BLaER1 treated with 17β-estradiol and CSF1 and Interleukin-3, amounts not matched to agents 10 nM and 100 nM (cell line): ENCODE measurements at regions not wholly inside any gene's neighbourhood (a gene's known extent, or its start where the extent isn't known, plus 50 kb on each side); places are given as distances from the start of the nearest gene placed in this dataset.

Source experiments
- H3K27ac ChIP-seq, 11 experiments: shearing (Covaris generic); formaldehyde crosslinking; 2 replicates each; pipeline ENCODE4 v1.8.1; 2022
- H3K27me3 ChIP-seq, 11 experiments: shearing (Covaris generic); formaldehyde crosslinking; 2 replicates each; pipeline ENCODE4 v1.8.1; 2022
- H3K36me3 ChIP-seq, 11 experiments: shearing (Covaris generic); formaldehyde crosslinking; 2 replicates each; pipeline ENCODE4 v1.8.1; 2022
- H3K4me1 ChIP-seq, 10 experiments: shearing (Covaris generic); formaldehyde crosslinking; 2 replicates each; pipeline ENCODE4 v1.8.1; 2022
- H3K4me2 ChIP-seq, 11 experiments: shearing (Covaris generic); formaldehyde crosslinking; 2 replicates each; pipeline ENCODE4 v1.8.1; 2022
- H3K4me3 ChIP-seq, 10 experiments: shearing (Covaris generic); formaldehyde crosslinking; 2 replicates each; pipeline ENCODE4 v1.8.1; 2022
- H3K9ac ChIP-seq, 11 experiments: shearing (Covaris generic); formaldehyde crosslinking; 2 replicates each; pipeline ENCODE4 v1.8.1; 2022
- H3K9me3 ChIP-seq, 11 experiments: shearing (Covaris generic); formaldehyde crosslinking; replicated peaks in 1 of 11; 2 replicates each; pipeline ENCODE4 v1.8.1; 2022
- H4K20me1 ChIP-seq, 11 experiments: shearing (Covaris generic); formaldehyde crosslinking; 2 replicates each; pipeline ENCODE4 v1.8.1; 2022
- Cebpa-rat ChIP-seq, 11 experiments: shearing (Covaris generic); IDR thresholded peaks; 2 replicates each; pipeline ENCODE4 v1.8.1; 2022

- Histone ChIP-seq H3K27me3 (no peaks in the 10 kb centered on the region), H3K4me1 (no peaks in the 10 kb centered on the region), H3K27ac (no peak overlapping the region), H4K20me1 (no peaks in the 10 kb centered on the region), H3K4me2 (no peak overlapping the region), H3K9me3 (peaks cover 0 to 4% (median 0%) of the 10 kb centered on the region in 11 experiments; a peak in 3 of 22 replicates), H3K36me3 (no peaks in the 10 kb centered on the region), H3K4me3 (no peak overlapping the region), H3K9ac (no peak overlapping the region)
- no peak for TF ChIP-seq Cebpa-rat (IDR thresholded peaks at IDR 0.05)
These were observed 319.9 kb downstream of the CMPK2 start for GRCh38 chr2:6545795-6546194.

- H3K36me3 ChIP-seq: no peaks in the 10 kb centered on the region
- no peak overlapping the region for H3K27ac ChIP-seq
- no peak overlapping the region for H3K4me3 ChIP-seq
- H3K27me3 ChIP-seq: no peaks in the 10 kb centered on the region
- H3K4me1 ChIP-seq: peaks cover 0 to 9% (median 0%) of the 10 kb centered on the region in 10 experiments; a peak in 5 of 20 replicates
- TF ChIP-seq Cebpa-rat (IDR thresholded peaks at IDR 0.05): no peak
- H3K4me2 ChIP-seq: no peak overlapping the region
- no peak overlapping the region for H3K9ac ChIP-seq
- H3K9me3 ChIP-seq: peaks cover 0 to 15% (median 7%) of the 10 kb centered on the region in 11 experiments; a peak in 6 of 22 replicates
- H4K20me1 ChIP-seq: no peaks in the 10 kb centered on the region
These were observed 311.2 kb downstream of the CMPK2 start for GRCh38 chr2:6554466-6554865.

- Histone ChIP-seq H3K4me1 (peaks cover 0 to 9% (median 0%) of the 10 kb centered on the region in 10 experiments; a peak in 5 of 20 replicates), H3K4me2 (peak overlapping the region in 3 of 11 experiments; percentile 1 to 55 (median 38); a peak in 3 of 22 replicates), H3K9ac (no peak overlapping the region), H3K27me3 (no peaks in the 10 kb centered on the region), H3K36me3 (no peaks in the 10 kb centered on the region), H3K9me3 (peaks cover 0 to 3% (median 0%) of the 10 kb centered on the region in 11 experiments; a peak in 2 of 22 replicates), H3K27ac (no peak overlapping the region), H3K4me3 (no peak overlapping the region), H4K20me1 (no peaks in the 10 kb centered on the region)
- no peak for TF ChIP-seq Cebpa-rat (IDR thresholded peaks at IDR 0.05)
These were observed 309.0 kb downstream of the CMPK2 start for GRCh38 chr2:6556755-6557154.

GRCh38 chr2:6557737-6558136 is 308.0 kb downstream of the CMPK2 start:
- Histone ChIP-seq H3K4me3 (no peak overlapping the region), H3K9me3 (no peaks in the 10 kb centered on the region), H3K9ac (no peak overlapping the region), H3K27me3 (no peaks in the 10 kb centered on the region), H3K27ac (no peak overlapping the region), H3K4me2 (no peak overlapping the region), H3K36me3 (no peaks in the 10 kb centered on the region), H3K4me1 (peaks cover 0 to 9% (median 0%) of the 10 kb centered on the region in 10 experiments; a peak in 5 of 20 replicates), H4K20me1 (no peaks in the 10 kb centered on the region)
- TF ChIP-seq Cebpa-rat (IDR thresholded peaks at IDR 0.05): no peak

- Histone ChIP-seq H3K9ac (no peak overlapping the region), H3K27ac (no peak overlapping the region), H3K4me2 (no peak overlapping the region), H3K9me3 (no peaks in the 10 kb centered on the region), H3K27me3 (no peaks in the 10 kb centered on the region), H4K20me1 (no peaks in the 10 kb centered on the region), H3K4me3 (no peak overlapping the region), H3K4me1 (no peaks in the 10 kb centered on the region), H3K36me3 (no peaks in the 10 kb centered on the region)
- TF ChIP-seq Cebpa-rat (IDR thresholded peaks at IDR 0.05): no peak
These were observed 302.9 kb downstream of the CMPK2 start for GRCh38 chr2:6562771-6563170.

- Histone ChIP-seq H3K9ac (no peak overlapping the region), H3K4me3 (no peak overlapping the region)
These were observed 301.4 kb downstream of the CMPK2 start for GRCh38 chr2:6564326-6564725.

GRCh38 chr2:6574121-6574520 is 291.6 kb downstream of the CMPK2 start:
- Histone ChIP-seq H3K9me3 (no peaks in the 10 kb centered on the region), H3K4me2 (no peak overlapping the region), H3K4me3 (no peak overlapping the region), H4K20me1 (no peaks in the 10 kb centered on the region), H3K27me3 (no peaks in the 10 kb centered on the region), H3K4me1 (no peaks in the 10 kb centered on the region), H3K9ac (no peak overlapping the region), H3K27ac (no peak overlapping the region), H3K36me3 (no peaks in the 10 kb centered on the region)
- TF ChIP-seq Cebpa-rat (IDR thresholded peaks at IDR 0.05): no peak

More at GRCh38 chr2:6564326-6564725, 301.4 kb downstream of the CMPK2 start:
- Histone ChIP-seq H3K27me3 (no peaks in the 10 kb centered on the region), H3K36me3 (no peaks in the 10 kb centered on the region), H3K27ac (no peak overlapping the region), H3K4me2 (no peak overlapping the region), H3K9me3 (no peaks in the 10 kb centered on the region; a peak in 1 of 22 replicates), H3K4me1 (no peaks in the 10 kb centered on the region), H4K20me1 (no peaks in the 10 kb centered on the region)
- no peak for TF ChIP-seq Cebpa-rat (IDR thresholded peaks at IDR 0.05)

- Histone ChIP-seq H3K27me3 (no peaks in the 10 kb centered on the region), H3K9me3 (no peaks in the 10 kb centered on the region), H3K4me3 (no peak overlapping the region), H3K4me2 (no peak overlapping the region), H4K20me1 (no peaks in the 10 kb centered on the region), H3K9ac (no peak overlapping the region), H3K4me1 (peaks cover 0 to 15% (median 11%) of the 10 kb centered on the region in 10 experiments; a peak in 15 of 20 replicates), H3K27ac (no peak overlapping the region), H3K36me3 (no peaks in the 10 kb centered on the region)
- no peak for TF ChIP-seq Cebpa-rat (IDR thresholded peaks at IDR 0.05)
These were observed 289.4 kb downstream of the CMPK2 start for GRCh38 chr2:6576302-6576701.

- no peak overlapping the region for H3K4me2 ChIP-seq
These were observed 287.7 kb downstream of the CMPK2 start for GRCh38 chr2:6577960-6578359.

GRCh38 chr2:6578416-6578815 is 287.3 kb downstream of the CMPK2 start:
- Histone ChIP-seq H3K27ac (no peak overlapping the region), H3K36me3 (no peaks in the 10 kb centered on the region), H4K20me1 (no peaks in the 10 kb centered on the region), H3K4me2 (no peak overlapping the region), H3K27me3 (no peaks in the 10 kb centered on the region), H3K4me3 (no peak overlapping the region), H3K9me3 (no peaks in the 10 kb centered on the region), H3K9ac (no peak overlapping the region), H3K4me1 (peaks cover 0 to 15% (median 11%) of the 10 kb centered on the region in 10 experiments; a peak in 15 of 20 replicates)
- TF ChIP-seq Cebpa-rat (IDR thresholded peaks at IDR 0.05): no peak

More at GRCh38 chr2:6577960-6578359, 287.7 kb downstream of the CMPK2 start:
- Histone ChIP-seq H3K4me1 (peaks cover 0 to 15% (median 11%) of the 10 kb centered on the region in 10 experiments; a peak in 15 of 20 replicates), H3K9me3 (no peaks in the 10 kb centered on the region), H3K27ac (no peak overlapping the region), H3K4me3 (no peak overlapping the region), H3K36me3 (no peaks in the 10 kb centered on the region), H4K20me1 (no peaks in the 10 kb centered on the region), H3K9ac (no peak overlapping the region), H3K27me3 (no peaks in the 10 kb centered on the region)
- no peak for TF ChIP-seq Cebpa-rat (IDR thresholded peaks at IDR 0.05)
